ENCODE measurements at regions not wholly inside any gene's neighbourhood (a gene's known extent, or its start where the extent isn't known, plus 50 kb on each side); places are given as distances from the start of the nearest gene placed in this dataset.

DNA sequence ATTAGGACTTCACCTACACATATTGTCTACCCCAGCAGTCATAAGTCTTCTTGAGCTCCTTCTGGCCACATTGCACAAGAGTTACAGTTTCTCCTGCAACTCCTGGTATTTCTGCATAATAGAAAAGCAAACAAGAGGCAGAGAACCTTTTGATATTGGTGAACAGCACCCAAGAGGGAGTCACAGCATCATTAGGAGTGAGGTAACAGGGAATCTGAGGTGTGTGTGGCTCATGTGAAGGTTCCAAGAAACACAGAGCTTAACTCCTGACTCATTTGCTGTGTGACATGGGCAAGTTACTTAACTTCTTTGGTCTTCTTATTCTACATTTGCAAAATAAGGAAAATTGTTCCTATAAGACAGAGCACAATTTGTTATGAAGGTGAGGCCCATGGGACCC is 374.6 kb downstream of the INSC start:
- Mint-ChIP-seq H3K9me3 (no peaks in the 10 kb centered on the region), H3K27ac (no peak overlapping the region), H3K4me3 (no peak overlapping the region), H3K4me1 (ENCODE audit: low read depth) (no peaks in the 10 kb centered on the region), H3K36me3 (ENCODE audit: low read depth) (no peaks in the 10 kb centered on the region), H3K27me3 (no peaks in the 10 kb centered on the region)
- TF ChIP-seq, protein P1, sequence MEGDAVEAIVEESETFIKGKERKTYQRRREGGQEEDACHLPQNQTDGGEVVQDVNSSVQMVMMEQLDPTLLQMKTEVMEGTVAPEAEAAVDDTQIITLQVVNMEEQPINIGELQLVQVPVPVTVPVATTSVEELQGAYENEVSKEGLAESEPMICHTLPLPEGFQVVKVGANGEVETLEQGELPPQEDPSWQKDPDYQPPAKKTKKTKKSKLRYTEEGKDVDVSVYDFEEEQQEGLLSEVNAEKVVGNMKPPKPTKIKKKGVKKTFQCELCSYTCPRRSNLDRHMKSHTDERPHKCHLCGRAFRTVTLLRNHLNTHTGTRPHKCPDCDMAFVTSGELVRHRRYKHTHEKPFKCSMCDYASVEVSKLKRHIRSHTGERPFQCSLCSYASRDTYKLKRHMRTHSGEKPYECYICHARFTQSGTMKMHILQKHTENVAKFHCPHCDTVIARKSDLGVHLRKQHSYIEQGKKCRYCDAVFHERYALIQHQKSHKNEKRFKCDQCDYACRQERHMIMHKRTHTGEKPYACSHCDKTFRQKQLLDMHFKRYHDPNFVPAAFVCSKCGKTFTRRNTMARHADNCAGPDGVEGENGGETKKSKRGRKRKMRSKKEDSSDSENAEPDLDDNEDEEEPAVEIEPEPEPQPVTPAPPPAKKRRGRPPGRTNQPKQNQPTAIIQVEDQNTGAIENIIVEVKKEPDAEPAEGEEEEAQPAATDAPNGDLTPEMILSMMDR (IDR thresholded peaks at IDR 0.05): no peak
- ATAC-seq (ENCODE audit: poor library complexity) (no peak), DNase-seq (no peak)
- POLR2A ChIA-PET: no interaction called here
- H3K27me3 ChIP-seq (ENCODE audit: control insufficient read depth in 1 of 2, insufficient read depth in 2 of 2, low read length in 2 of 2): no peaks in the 10 kb centered on the region
- no peak overlapping the region for H3K4me3 ChIP-seq (ENCODE audit: low read length)
- CTCF ChIA-PET: no interaction called here
- H3K36me3 ChIP-seq (ENCODE audit: insufficient read depth, low read length): no peaks in the 10 kb centered on the region
- H3K27ac ChIP-seq (ENCODE audit: low read depth in 1 of 2, low read length in 2 of 2): no peak overlapping the region
- intact Hi-C loops (cut with DNase I, micrococcal nuclease): no loop called here
- no peaks in the 10 kb centered on the region for H3K4me1 ChIP-seq (ENCODE audit: insufficient read depth, low read length)
- H3K9me3 ChIP-seq (ENCODE audit: control insufficient read depth in 1 of 2, insufficient read depth in 1 of 2, low read length in 2 of 2): no peaks in the 10 kb centered on the region

- Mint-ChIP-seq H3K27ac (no peak overlapping the region), H3K4me1 (ENCODE audit: low read depth) (no peaks in the 10 kb centered on the region), H3K9me3 (no peaks in the 10 kb centered on the region), H3K36me3 (ENCODE audit: low read depth) (no peaks in the 10 kb centered on the region), H3K4me3 (no peak overlapping the region), H3K27me3 (no peaks in the 10 kb centered on the region)
- CTCF ChIA-PET: no interaction called here
- intact Hi-C loops (cut with DNase I, micrococcal nuclease): no loop called here
- POLR2A ChIA-PET: no interaction called here
- H3K36me3 ChIP-seq (ENCODE audit: insufficient read depth, low read length): no peaks in the 10 kb centered on the region
- no peaks in the 10 kb centered on the region for H3K4me1 ChIP-seq (ENCODE audit: insufficient read depth, low read length)
- DNase-seq (no peak), ATAC-seq (ENCODE audit: poor library complexity) (no peak)
- no peaks in the 10 kb centered on the region for H3K9me3 ChIP-seq (ENCODE audit: control insufficient read depth in 1 of 2, insufficient read depth in 1 of 2, low read length in 2 of 2)
- no peak overlapping the region for H3K27ac ChIP-seq (ENCODE audit: low read depth in 1 of 2, low read length in 2 of 2)
- TF ChIP-seq, protein P1 (IDR thresholded peaks at IDR 0.05): no peak
- H3K4me3 ChIP-seq (ENCODE audit: low read length): no peak overlapping the region
- H3K27me3 ChIP-seq (ENCODE audit: control insufficient read depth in 1 of 2, insufficient read depth in 2 of 2, low read length in 2 of 2): no peaks in the 10 kb centered on the region
Observed at GRCh38 chr11:15490535-15490934, 375.8 kb downstream of the INSC start.

DNA sequence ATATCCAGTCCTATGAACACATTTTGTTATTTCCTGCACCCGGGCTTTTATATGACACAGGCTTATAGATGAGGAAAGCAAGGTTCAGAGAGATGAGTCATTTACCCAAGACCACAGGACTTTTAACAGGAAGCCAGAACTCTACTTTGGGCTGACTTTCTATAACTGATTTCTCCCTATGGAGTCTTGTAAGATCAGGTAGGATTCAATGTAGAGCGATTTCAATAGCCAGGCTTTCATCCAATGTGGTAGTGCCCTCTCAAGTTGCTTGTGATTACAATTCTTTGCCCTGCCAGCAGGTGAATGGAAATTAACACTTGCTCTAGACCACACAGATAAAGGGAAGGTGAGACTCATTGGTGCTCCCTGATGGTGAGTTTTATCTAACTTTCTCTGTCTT is 378.3 kb downstream of the INSC start:
- H3K27ac ChIP-seq (ENCODE audit: low read depth in 1 of 2, low read length in 2 of 2): no peak overlapping the region
- H3K27me3 Mint-ChIP-seq: no peaks in the 10 kb centered on the region
- no peaks in the 10 kb centered on the region for H3K4me1 Mint-ChIP-seq (ENCODE audit: low read depth)
- intact Hi-C loops (cut with DNase I, micrococcal nuclease): no loop called here
- no peaks in the 10 kb centered on the region for H3K36me3 Mint-ChIP-seq (ENCODE audit: low read depth)
- H3K9me3 ChIP-seq (ENCODE audit: control insufficient read depth in 1 of 2, insufficient read depth in 1 of 2, low read length in 2 of 2): no peaks in the 10 kb centered on the region
- H3K4me3 Mint-ChIP-seq: no peak overlapping the region
- no peak overlapping the region for H3K27ac Mint-ChIP-seq
- ChIA-PET CTCF (no interaction called here), POLR2A (no interaction called here)
- H3K27me3 ChIP-seq (ENCODE audit: control insufficient read depth in 1 of 2, insufficient read depth in 2 of 2, low read length in 2 of 2): no peaks in the 10 kb centered on the region
- TF ChIP-seq, protein P1 (IDR thresholded peaks at IDR 0.05): no peak
- H3K36me3 ChIP-seq (ENCODE audit: insufficient read depth, low read length): no peaks in the 10 kb centered on the region
- no peaks in the 10 kb centered on the region for H3K4me1 ChIP-seq (ENCODE audit: insufficient read depth, low read length)
- DNase-seq (no peak), ATAC-seq (ENCODE audit: poor library complexity) (no peak)
- no peak overlapping the region for H3K4me3 ChIP-seq (ENCODE audit: low read length)
- H3K9me3 Mint-ChIP-seq: no peaks in the 10 kb centered on the region
